GM19455 (cell line): ENCODE measurements at regions not wholly inside any gene's neighbourhood (a gene's known extent, or its start where the extent isn't known, plus 50 kb on each side); places are given as distances from the start of the nearest gene placed in this dataset.

Experiments
- ATAC-seq: cut with Tn5 transposase; IDR thresholded peaks from one replicate; pipeline ENCODE4 v1.9.1; 2021; ENCODE audit not compliant: unreplicated experiment

DNA sequence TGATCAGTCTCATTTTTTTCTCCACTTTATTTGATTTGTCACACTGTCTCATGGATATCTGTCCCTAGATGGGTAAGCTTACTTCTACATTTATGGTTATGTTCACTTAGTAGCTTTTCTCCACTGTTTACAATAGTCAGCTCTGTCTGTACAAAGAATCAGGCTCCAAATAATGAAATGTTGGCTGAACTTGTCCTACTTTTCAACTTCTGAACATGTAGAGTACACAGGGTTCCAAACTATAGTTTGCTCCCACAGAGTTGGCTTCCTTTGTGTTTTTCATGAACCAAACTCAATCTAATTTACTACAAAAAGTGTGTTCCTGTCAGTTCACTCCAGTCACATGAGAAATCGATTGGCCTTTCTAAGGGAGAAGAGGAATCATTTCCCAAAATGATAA is 175.0 kb downstream of the CCDC71L start:
- ATAC-seq, result no peak

DNA sequence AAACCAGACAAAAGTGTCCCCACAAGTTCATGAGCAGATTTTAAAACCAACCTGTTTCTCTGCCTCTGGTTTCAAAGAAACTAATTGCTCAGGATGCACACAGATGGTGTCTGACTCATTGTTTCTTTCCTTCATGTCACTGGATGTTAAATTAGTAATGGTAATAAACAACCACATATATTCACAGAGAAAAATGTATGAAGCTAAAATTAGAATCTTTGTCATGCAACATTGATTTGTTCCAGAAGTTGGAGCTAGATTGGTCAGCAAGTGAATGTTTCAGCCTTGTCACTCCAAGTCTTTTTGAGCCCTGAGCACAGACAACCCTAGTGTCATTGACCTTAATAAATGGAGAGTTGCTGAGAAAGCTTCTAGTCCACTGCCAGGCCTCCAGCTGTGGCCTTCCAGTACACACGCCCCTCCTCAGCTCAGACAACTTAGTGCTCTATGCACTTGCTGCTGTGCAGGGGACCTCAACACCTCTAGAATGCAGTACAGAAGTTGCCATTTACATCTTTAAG is 175.9 kb downstream of the CCDC71L start:
- ATAC-seq, result no peak

GRCh38 chr7:106484562-106484961 is 176.4 kb downstream of the CCDC71L start:
- ATAC-seq, result no peak

GRCh38 chr7:106482091-106482490 is 178.9 kb downstream of the CCDC71L start:
- no peak for ATAC-seq

GRCh38 chr7:106480616-106481031 is 180.3 kb downstream of the CCDC71L start:
- ATAC-seq, result no peak

GRCh38 chr7:106480161-106480579 is 180.8 kb downstream of the CCDC71L start:
- ATAC-seq, result peak; percentile 84

DNA sequence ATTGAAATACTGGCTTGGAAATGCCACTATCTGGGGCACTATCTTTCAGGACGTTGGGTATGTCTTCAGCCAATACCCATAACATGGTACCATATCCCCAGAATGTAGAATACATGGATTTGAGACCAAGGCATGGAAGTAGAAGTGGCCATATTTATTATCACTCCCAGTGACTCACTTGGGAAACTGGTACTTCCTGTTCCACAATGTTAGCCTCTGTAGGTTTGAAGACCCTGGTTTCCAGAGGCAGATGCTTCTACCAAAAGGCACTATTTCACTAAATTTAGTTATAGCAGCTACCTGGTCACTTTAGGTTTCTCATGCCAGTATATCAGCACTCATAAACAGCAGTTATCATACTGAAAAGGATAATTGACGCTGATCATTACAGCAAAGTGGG is 184.2 kb downstream of the CCDC71L start:
- ATAC-seq, result no peak

DNA sequence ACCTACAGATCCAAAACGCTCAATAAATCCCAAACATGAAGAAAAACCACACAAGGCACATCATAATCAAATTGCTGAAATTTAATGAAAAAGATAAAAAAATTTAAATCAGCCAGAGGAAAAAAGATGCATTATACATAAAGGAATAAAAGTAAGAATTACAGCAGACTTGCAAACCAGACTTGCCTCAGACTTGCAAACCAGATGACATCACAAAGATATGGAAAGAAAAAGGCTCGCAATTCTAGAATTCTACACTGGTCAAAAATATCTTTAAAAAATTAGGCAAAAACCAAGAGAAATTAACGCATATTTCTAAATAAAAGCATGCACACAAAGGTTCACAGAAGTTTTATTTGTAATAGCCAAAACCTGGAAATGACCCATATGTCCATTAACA is 188.0 kb upstream of the NAMPT start:
- no peak for ATAC-seq

- ATAC-seq, result no peak
These were observed 187.1 kb upstream of the NAMPT start for GRCh38 chr7:106471686-106472440.

GRCh38 chr7:106471021-106471420 is 186.2 kb upstream of the NAMPT start:
- no peak for ATAC-seq

DNA sequence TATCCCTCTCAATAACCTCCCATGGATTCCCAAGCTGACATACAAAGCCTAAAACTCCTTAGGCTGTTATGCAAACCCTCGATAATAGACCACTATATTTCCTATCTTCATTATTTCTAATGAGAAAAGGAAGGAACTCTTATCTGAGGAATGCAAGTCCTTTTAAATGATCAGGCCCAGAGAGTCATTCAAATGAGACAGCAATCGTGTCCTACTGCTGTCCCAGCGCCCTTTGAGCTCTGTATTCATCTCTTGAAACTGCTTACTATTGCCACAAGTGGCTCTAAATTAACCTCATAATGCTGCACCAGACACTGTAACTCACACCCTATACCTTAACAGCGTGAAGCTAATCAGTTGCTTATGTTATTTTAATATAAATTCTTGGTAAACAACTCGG is 182.1 kb upstream of the NAMPT start:
- ATAC-seq, result no peak

DNA sequence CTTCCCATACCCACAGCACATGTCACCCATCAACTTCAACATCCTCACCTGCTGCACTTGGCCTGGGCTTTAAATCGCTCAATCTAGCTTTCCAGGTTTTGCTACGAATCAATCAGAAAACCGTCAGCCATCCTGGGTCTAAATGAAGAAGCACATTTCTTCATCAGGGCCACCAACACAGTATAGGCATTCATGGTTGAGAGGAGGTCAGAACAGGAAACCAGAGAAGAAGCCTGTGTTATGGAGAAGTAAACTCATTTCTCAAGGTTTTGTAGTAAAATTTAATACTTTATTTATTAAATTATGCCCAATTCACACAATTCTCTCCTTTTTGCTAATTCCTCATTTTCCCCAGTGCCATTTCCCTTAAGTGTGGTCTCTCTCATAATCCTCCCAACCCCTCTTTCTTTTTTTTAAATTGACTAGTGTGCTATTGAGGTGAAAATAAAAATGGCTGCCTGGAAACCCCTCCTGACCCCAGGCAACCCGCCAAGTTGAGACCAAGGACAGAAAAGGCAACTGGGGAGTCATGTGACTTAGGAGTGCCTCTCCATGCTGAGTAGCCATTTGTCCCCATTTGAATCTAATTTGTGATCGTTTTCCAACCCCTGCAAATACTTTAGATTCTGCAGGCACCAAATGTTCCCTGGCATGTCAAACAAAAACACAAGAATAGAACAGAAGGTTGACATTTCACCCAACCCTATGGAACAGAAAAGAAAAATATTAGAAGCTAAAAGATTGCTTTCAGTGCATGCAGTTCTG is 181.1 kb upstream of the NAMPT start:
- ATAC-seq, result no peak

DNA sequence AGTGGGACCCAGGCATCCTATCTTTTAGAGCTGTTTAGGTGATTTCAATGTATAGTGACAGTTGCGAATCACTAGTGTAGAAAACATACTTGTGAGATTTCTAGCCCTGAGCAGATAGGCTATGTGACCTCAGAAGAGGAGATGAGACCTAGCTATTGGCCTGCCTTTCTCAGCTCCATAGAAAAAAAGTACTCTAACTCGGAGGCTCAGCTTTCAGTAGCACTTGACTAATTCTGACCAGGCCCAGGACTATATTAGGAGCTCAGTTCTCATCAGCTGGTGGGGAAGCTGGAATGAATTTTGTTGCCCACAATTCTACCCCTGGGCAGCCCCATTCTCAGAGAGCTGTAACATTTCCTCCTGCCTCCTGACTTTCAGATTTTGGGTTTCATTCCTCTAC is 179.9 kb upstream of the NAMPT start:
- no peak for ATAC-seq

GRCh38 chr7:106463851-106464611 is 179.2 kb upstream of the NAMPT start:
- no peak for ATAC-seq

DNA sequence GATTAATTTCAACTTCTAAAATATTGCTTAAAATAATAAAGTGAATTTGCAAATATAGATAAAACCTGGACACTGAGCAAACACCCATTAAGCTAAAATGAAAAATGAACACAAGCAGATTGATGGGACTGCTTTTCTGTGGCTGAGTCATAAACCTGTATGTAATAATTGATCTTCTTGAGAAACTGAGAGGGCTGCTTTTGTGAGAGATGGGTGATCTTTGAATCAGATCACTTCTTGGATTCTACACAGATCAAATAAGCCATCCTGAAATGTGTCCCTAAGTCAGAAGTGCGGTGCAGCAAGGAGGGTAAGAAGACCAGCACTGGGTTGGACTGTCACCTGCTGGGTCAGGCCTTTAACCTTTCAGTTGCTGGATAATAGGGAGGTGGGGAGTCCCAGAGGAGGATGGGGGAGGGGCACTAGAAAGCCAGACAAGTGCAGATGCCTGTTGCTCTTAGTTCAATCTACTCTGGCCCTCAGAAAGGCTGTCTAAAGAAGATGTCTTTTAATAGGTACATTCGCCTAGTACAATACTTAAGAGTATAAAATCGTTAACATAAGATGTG is 178.2 kb upstream of the NAMPT start:
- no peak for ATAC-seq

GRCh38 chr7:106462365-106462859 is 177.6 kb upstream of the NAMPT start:
- no peak for ATAC-seq

DNA sequence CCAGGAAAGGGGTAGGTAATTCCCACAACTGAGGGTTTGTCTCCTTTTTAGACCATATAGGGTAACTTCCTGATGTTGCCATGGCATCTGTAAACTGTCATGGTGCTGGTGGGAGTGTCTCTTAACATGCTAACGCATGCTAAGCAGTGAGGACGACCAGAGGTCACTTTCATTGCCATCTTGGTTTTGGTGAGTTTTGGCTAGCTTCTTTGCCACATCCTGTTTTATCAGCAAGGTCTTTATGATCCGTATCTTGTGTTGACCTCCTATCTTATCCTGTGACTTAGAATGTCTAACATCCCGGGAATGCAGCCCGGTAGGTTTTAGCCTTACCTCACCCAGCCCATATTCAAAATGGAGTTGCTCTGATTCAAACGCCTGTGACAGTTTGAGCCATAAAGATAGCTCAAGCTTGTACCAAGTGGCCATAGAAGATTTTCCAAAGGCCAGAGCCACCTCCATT is 176.0 kb upstream of the NAMPT start:
- no peak for ATAC-seq

GRCh38 chr7:106459397-106460072 is 174.8 kb upstream of the NAMPT start:
- no peak for ATAC-seq

- no peak for ATAC-seq
These were observed 172.9 kb upstream of the NAMPT start for GRCh38 chr7:106457678-106458077.

- no peak for ATAC-seq
These were observed 171.5 kb upstream of the NAMPT start for GRCh38 chr7:106456329-106456728.
